GM18951 (cell line): ENCODE measurements at regions not wholly inside any gene's neighbourhood (a gene's known extent, or its start where the extent isn't known, plus 50 kb on each side); places are given as distances from the start of the nearest gene placed in this dataset.
"Not testable (repeated sequence)": the region's sequence is repeated elsewhere in the genome, so short reads cannot be mapped to it uniquely, and the experiment has no call there.

Experiments
- POLR2A ChIP-seq: IDR thresholded peaks from 4 replicates; pipeline ENCODE4 v1.6.1; 2011; ENCODE audit warnings: mild to moderate bottlenecking; ENCODE audit not compliant: insufficient read length, insufficient read depth; ENCODE audit errors: extremely low read depth
- in situ Hi-C: fragments of 300-500 bp; cut with MboI; formaldehyde crosslinking; loops from one replicate; pipeline ENCODE4 v1.12.0; 2022; ENCODE audit warnings: low sequenced_read_pairs, mixed read lengths, inconsistent platforms; ENCODE audit not compliant: unreplicated experiment

GRCh38 chr1:201732351-201732750 lies 96.6 kb upstream of the IPO9 start:
- in situ Hi-C loops, result no loop called here
- no peak for TF ChIP-seq POLR2A

GRCh38 chr1:201734221-201734620 lies 94.7 kb upstream of the IPO9 start:
- in situ Hi-C loops, result not testable (repeated sequence)

GRCh38 chr1:201734786-201735185 lies 94.2 kb upstream of the IPO9 start:
- in situ Hi-C loops, result no loop called here
- no peak for TF ChIP-seq POLR2A

GRCh38 chr1:201736707-201737320 lies 92.1 kb upstream of the IPO9 start:
- in situ Hi-C loops, result no loop called here
- TF ChIP-seq POLR2A, result no peak

- TF ChIP-seq POLR2A, result no peak
Measured at GRCh38 chr1:201737352-201738060, 91.5 kb upstream of the IPO9 start.

GRCh38 chr1:201739080-201739479 lies 89.9 kb upstream of the IPO9 start:
- no peak for TF ChIP-seq POLR2A
- in situ Hi-C loops, result no loop called here

More at GRCh38 chr1:201737352-201738060, 91.5 kb upstream of the IPO9 start:
- in situ Hi-C loops, result no loop called here

GRCh38 chr1:201739492-201740085 lies 89.4 kb upstream of the IPO9 start:
- in situ Hi-C loops, result no loop called here
- no peak for TF ChIP-seq POLR2A

GRCh38 chr1:201740086-201740541 lies 88.8 kb upstream of the IPO9 start:
- in situ Hi-C loops, result no loop called here
- no peak for TF ChIP-seq POLR2A

GRCh38 chr1:201740670-201741111 lies 88.3 kb upstream of the IPO9 start:
- no peak for TF ChIP-seq POLR2A
- in situ Hi-C loops, result no loop called here

- in situ Hi-C loops, result no loop called here
- no peak for TF ChIP-seq POLR2A
Measured at GRCh38 chr1:201741763-201742342, 87.1 kb upstream of the IPO9 start.

- no peak for TF ChIP-seq POLR2A
- in situ Hi-C loops, result no loop called here
Measured at GRCh38 chr1:201742476-201742875, 86.5 kb upstream of the IPO9 start.

- no peak for TF ChIP-seq POLR2A
- in situ Hi-C loops, result no loop called here
Measured at GRCh38 chr1:201742955-201743805, 85.8 kb upstream of the IPO9 start.

GRCh38 chr1:201745023-201745422 lies 83.9 kb upstream of the IPO9 start:
- TF ChIP-seq POLR2A, result no peak
- in situ Hi-C loops, result no loop called here
